HepG2 (cell line): ENCODE measurements at regions not wholly inside any gene's neighbourhood (a gene's known extent, or its start where the extent isn't known, plus 50 kb on each side); places are given as distances from the start of the nearest gene placed in this dataset.

Experiments used
- ATAC-seq: fragments of 200-7000 bp; cut with Tn5 transposase; 3 replicates; pipeline ENCODE4 v1.9.1; 2020; ENCODE audit warnings: mild to moderate bottlenecking, moderate library complexity
- BruUV-seq: library from RNA; stranded (reverse); fragments of 400-500 nt; replicated peaks from 2 replicates; lab custom pipeline; 2021; lab: Mats Ljungman, UMichigan
- CTCF ChIA-PET: fragments of 300-600 bp; formaldehyde crosslinking; extraction: SDS; loops from one replicate; lab custom pipeline; 2021; ENCODE audit warnings: low total read pairs, inconsistent platforms, low intra/inter-chr PET ratio; lab: Yijun Ruan, JAX
- POLR2A ChIA-PET: fragments of 350-600 bp; sonication (Branson Sonifier 250); formaldehyde crosslinking; loops from one replicate; lab custom pipeline; 2020; ENCODE audit warnings: antibody characterized with exemption, inconsistent platforms; lab: Yijun Ruan, JAX
- DNase-seq: peaks from one replicate; pipeline ENCODE4 v3.0.0-alpha.2; 2015; ENCODE audit warnings: low spot score
- FAIRE-seq: peaks from 3 replicates; lab custom pipeline; 2011; peaks lifted over from hg19 to GRCh38; lab: Jason Lieb, UNC
- H2AFZ ChIP-seq: one replicate; pipeline ENCODE4 v1.6.1; 2011; ENCODE audit warnings: low read length, inconsistent platforms
- H3K27ac ChIP-seq: fragments of 300-600 bp; 3 replicates; pipeline ENCODE4 v1.8.0; 2011; ENCODE audit warnings: mixed run types, mild to moderate bottlenecking, mixed read lengths, low read length, inconsistent platforms; ENCODE audit not compliant: insufficient read depth; ENCODE audit errors: extremely low read length
- H3K27me3 ChIP-seq, 2 experiments: fragments of 200-600 bp in 1 of 2; 2 replicates in 1 of 2; 3 replicates in 1 of 2; pipeline versions ENCODE4 v1.6.0 to v1.8.0; 2011; ENCODE audit warnings: low read length in 2 of 2, mild to moderate bottlenecking in 2 of 2, moderate library complexity in 2 of 2, inconsistent platforms in 1 of 2; ENCODE audit not compliant: insufficient read depth in 2 of 2, control insufficient read depth in 1 of 2
- H3K36me3 ChIP-seq, 2 experiments: fragments of 200-600 bp in 1 of 2; replicated peaks in 1 of 2; 2 replicates in 1 of 2; 3 replicates in 1 of 2; pipeline versions ENCODE4 v1.5.1 to v1.8.0; 2011; ENCODE audit warnings: low read length in 2 of 2, inconsistent platforms in 1 of 2; ENCODE audit not compliant: insufficient read depth in 2 of 2, control insufficient read depth in 1 of 2
- H3K4me1 ChIP-seq: 2 replicates; pipeline ENCODE4 v1.5.1; 2012; ENCODE audit warnings: low read length, inconsistent platforms; ENCODE audit not compliant: insufficient read depth
- H3K4me2 ChIP-seq: 2 replicates; pipeline ENCODE4 v1.6.0; 2011; ENCODE audit warnings: low read depth, low read length, inconsistent platforms
- H3K4me3 ChIP-seq, 3 experiments: fragments of 200-600 bp in 1 of 3; sonication (generic), shearing (Covaris generic) in 1 of 3; replicated peaks in 1 of 3; 2 replicates each; pipeline ENCODE4 v1.5.1; 2011 to 2016; ENCODE audit warnings: low read length in 3 of 3, inconsistent platforms in 2 of 3, low read depth in 2 of 3, mild to moderate bottlenecking in 2 of 3, control low read depth in 1 of 3, mixed read lengths in 1 of 3; ENCODE audit not compliant: insufficient read depth in 1 of 3
- H3K79me2 ChIP-seq: one replicate; pipeline ENCODE4 v1.6.1; 2011; ENCODE audit warnings: low read length, inconsistent platforms; ENCODE audit not compliant: insufficient read depth
- H3K9ac ChIP-seq: 2 replicates; pipeline ENCODE4 v1.6.0; 2011; ENCODE audit warnings: mild to moderate bottlenecking, low read depth, low read length, inconsistent platforms; ENCODE audit not compliant: insufficient read depth
- H3K9me3 ChIP-seq: 2 replicates; pipeline ENCODE4 v1.5.1; 2012; ENCODE audit warnings: mild to moderate bottlenecking, low read length
- H4K20me1 ChIP-seq: 2 replicates; pipeline ENCODE4 v1.6.0; 2011; ENCODE audit warnings: inconsistent platforms, mild to moderate bottlenecking, low read length, moderate library complexity; ENCODE audit not compliant: insufficient read depth
- MLLT10 ChIP-seq: sonication (generic); formaldehyde crosslinking; IDR thresholded peaks from 2 replicates; pipeline ENCODE4 v1.4.0; 2020; ENCODE audit warnings: missing genetic modification reagents
- NR2F6 ChIP-seq, 2 experiments: IDR thresholded peaks; 2 replicates each; pipeline ENCODE4 v1.6.1; 2016; ENCODE audit warnings: antibody characterized with exemption in 1 of 2, mild to moderate bottlenecking in 1 of 2
- REL ChIP-seq: sonication (generic); formaldehyde crosslinking; conservative IDR thresholded peaks from 2 replicates; pipeline ENCODE4 v1.8.0; 2022; ENCODE audit warnings: mild to moderate bottlenecking, missing genetic modification reagents, moderate library complexity
- ZBTB38 ChIP-seq: sonication (generic); formaldehyde crosslinking; IDR thresholded peaks from 2 replicates; pipeline ENCODE4 v1.5.1; 2020; ENCODE audit warnings: mild to moderate bottlenecking, missing genetic modification reagents
- ZFP36L1 ChIP-seq: sonication (generic); formaldehyde crosslinking; IDR thresholded peaks from 2 replicates; pipeline ENCODE4 v1.8.0; 2022; ENCODE audit warnings: mild to moderate bottlenecking, missing genetic modification reagents, moderate library complexity
- ZNF124 ChIP-seq: sonication (generic); formaldehyde crosslinking; IDR thresholded peaks from 2 replicates; pipeline ENCODE4 v1.4.0; 2020; ENCODE audit warnings: missing genetic modification reagents
- ZNF160 ChIP-seq: sonication (generic); formaldehyde crosslinking; IDR thresholded peaks from 2 replicates; pipeline ENCODE4 v1.8.0; 2022; ENCODE audit warnings: mild to moderate bottlenecking, inconsistent platforms, missing genetic modification reagents
- ZNF513 ChIP-seq: sonication (generic); formaldehyde crosslinking; conservative IDR thresholded peaks from 2 replicates; pipeline ENCODE4 v1.5.0; 2020; ENCODE audit warnings: missing genetic modification reagents
- ZNF550 ChIP-seq: sonication (generic); formaldehyde crosslinking; IDR thresholded peaks from 2 replicates; pipeline ENCODE4 v1.4.0; 2020; ENCODE audit warnings: mild to moderate bottlenecking, missing genetic modification reagents, borderline replicate concordance
- WGBS: methylation state at CpG from one replicate; pipeline ENCODE4 v1.1.6; 2017; ENCODE audit warnings: low lambda C conversion rate; 5-methylcytosine and 5-hydroxymethylcytosine counted together
- in situ Hi-C: cut with HindIII; loops from 2 replicates; pipeline ENCODE4 v1.10.0; 2017; ENCODE audit warnings: low pct_unique_long_range_greater_than_20kb; ENCODE audit not compliant: extremely low pct_ligation_motif_present
- intact Hi-C: fragments of 100-400 bp; cut with micrococcal nuclease; formaldehyde crosslinking; loops from one replicate; pipeline ENCODE4 v1.10.0; 2022; ENCODE audit not compliant: unreplicated experiment

- no peak overlapping the region for H3K27ac ChIP-seq
- BruUV-seq = no TSS peak
- no peak for TF ChIP-seq ZNF124 (CRISPR knock-in tag)
- TF ChIP-seq ZFP36L1 (CRISPR knock-in tag) = no peak
- H3K9me3 ChIP-seq = no peaks in the 10 kb centered on the region
- intact Hi-C loops = no loop called here
- in situ Hi-C loops = no loop called here
- H3K4me1 ChIP-seq = no peaks in the 10 kb centered on the region
- no peaks in the 10 kb centered on the region for H3K27me3 ChIP-seq
- no peak overlapping the region for H3K4me3 ChIP-seq
- POLR2A ChIA-PET = no interaction called here
- CTCF ChIA-PET = no interaction called here
- no peak for DNase-seq
- FAIRE-seq = no peak
- no peak for ATAC-seq
- H3K79me2 ChIP-seq = no peaks in the 10 kb centered on the region
- no peak overlapping the region for H3K9ac ChIP-seq
- H3K36me3 ChIP-seq = no peaks in the 10 kb centered on the region
- no peak overlapping the region for H3K4me2 ChIP-seq
- no peak overlapping the region for H2AFZ ChIP-seq
- 0% methylated on average over 1 of the region's 1 CpG for WGBS
- no peaks in the 10 kb centered on the region for H4K20me1 ChIP-seq
These were observed 272.1 kb upstream of the RND3 start for GRCh38 chr2:150759531-150759930.

- no peak overlapping the region for H2AFZ ChIP-seq
- DNase-seq (no peak), FAIRE-seq (no peak), ATAC-seq (no peak)
- ChIA-PET POLR2A (no interaction called here), CTCF (no interaction called here)
- H3K9ac ChIP-seq = no peak overlapping the region
- WGBS = under 1% methylated on average over 3 of the region's 3 CpGs
- no peaks in the 10 kb centered on the region for H4K20me1 ChIP-seq
- intact Hi-C loops (no loop called here), in situ Hi-C loops (no loop called here)
- H3K36me3 ChIP-seq = no peaks in the 10 kb centered on the region
- TF ChIP-seq ZBTB38 (CRISPR knock-in tag) (no peak), MLLT10 (no peak), NR2F6 (IDR thresholded peaks at IDR 0.05) (no peak), NR2F6 (CRISPR knock-in tag; IDR thresholded peaks at IDR 0.05) (no peak), ZNF513 (CRISPR knock-in tag) (no peak), REL (CRISPR knock-in tag) (no peak), ZNF160 (CRISPR knock-in tag) (no peak), ZNF550 (CRISPR knock-in tag) (no peak)
- no peaks in the 10 kb centered on the region for H3K4me1 ChIP-seq
- no peaks in the 10 kb centered on the region for H3K27me3 ChIP-seq
- no peaks in the 10 kb centered on the region for H3K79me2 ChIP-seq
- H3K4me3 ChIP-seq = no peak overlapping the region
- no TSS peak for BruUV-seq
- no peak overlapping the region for H3K4me2 ChIP-seq
- H3K9me3 ChIP-seq = no peaks in the 10 kb centered on the region
- H3K27ac ChIP-seq = no peak overlapping the region
These were observed 271.6 kb upstream of the RND3 start for GRCh38 chr2:150759106-150759505.
